ENCODE measurements at regions not wholly inside any gene's neighbourhood (a gene's known extent, or its start where the extent isn't known, plus 50 kb on each side); places are given as distances from the start of the nearest gene placed in this dataset.

DNA sequence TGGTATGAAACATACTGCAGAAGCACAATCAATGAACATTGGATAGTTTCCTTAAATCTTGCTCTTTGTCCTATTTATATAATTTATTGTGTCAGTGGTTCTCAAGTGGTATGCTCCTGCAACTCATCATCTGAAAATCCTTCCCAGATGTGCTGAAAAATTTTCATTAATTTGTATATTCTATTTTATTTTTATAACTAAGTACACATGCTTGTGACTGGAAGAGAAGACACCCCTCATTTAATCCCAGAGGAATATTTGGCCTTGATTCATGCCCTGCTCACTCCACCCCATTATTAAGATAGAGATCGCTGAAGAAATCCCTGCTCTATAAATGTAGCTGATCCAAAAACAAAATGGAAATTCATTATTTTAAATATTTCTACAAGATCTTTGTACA is 870.5 kb upstream of the CXADR start:
- Mint-ChIP-seq H3K4me3 (ENCODE audit: unreplicated experiment) (no peak overlapping the region), H3K36me3 (ENCODE audit: unreplicated experiment) (no peaks in the 10 kb centered on the region), H3K4me1 (ENCODE audit: low read depth, unreplicated experiment) (no peaks in the 10 kb centered on the region), H3K9me3 (ENCODE audit: unreplicated experiment) (no peaks in the 10 kb centered on the region), H3K27me3 (ENCODE audit: unreplicated experiment) (no peaks in the 10 kb centered on the region), H3K27ac (ENCODE audit: unreplicated experiment) (no peak overlapping the region)
- TF ChIP-seq, protein P1, sequence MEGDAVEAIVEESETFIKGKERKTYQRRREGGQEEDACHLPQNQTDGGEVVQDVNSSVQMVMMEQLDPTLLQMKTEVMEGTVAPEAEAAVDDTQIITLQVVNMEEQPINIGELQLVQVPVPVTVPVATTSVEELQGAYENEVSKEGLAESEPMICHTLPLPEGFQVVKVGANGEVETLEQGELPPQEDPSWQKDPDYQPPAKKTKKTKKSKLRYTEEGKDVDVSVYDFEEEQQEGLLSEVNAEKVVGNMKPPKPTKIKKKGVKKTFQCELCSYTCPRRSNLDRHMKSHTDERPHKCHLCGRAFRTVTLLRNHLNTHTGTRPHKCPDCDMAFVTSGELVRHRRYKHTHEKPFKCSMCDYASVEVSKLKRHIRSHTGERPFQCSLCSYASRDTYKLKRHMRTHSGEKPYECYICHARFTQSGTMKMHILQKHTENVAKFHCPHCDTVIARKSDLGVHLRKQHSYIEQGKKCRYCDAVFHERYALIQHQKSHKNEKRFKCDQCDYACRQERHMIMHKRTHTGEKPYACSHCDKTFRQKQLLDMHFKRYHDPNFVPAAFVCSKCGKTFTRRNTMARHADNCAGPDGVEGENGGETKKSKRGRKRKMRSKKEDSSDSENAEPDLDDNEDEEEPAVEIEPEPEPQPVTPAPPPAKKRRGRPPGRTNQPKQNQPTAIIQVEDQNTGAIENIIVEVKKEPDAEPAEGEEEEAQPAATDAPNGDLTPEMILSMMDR (IDR thresholded peaks at IDR 0.05; ENCODE audit: partially characterized antibody, unreplicated experiment): no peak
- no peak for DNase-seq

- Mint-ChIP-seq H3K27me3 (ENCODE audit: unreplicated experiment) (no peaks in the 10 kb centered on the region), H3K27ac (ENCODE audit: unreplicated experiment) (no peak overlapping the region), H3K9me3 (ENCODE audit: unreplicated experiment) (no peaks in the 10 kb centered on the region), H3K4me1 (ENCODE audit: low read depth, unreplicated experiment) (no peaks in the 10 kb centered on the region), H3K4me3 (ENCODE audit: unreplicated experiment) (no peak overlapping the region), H3K36me3 (ENCODE audit: unreplicated experiment) (no peaks in the 10 kb centered on the region)
- DNase-seq: no peak
- TF ChIP-seq, protein P1 (IDR thresholded peaks at IDR 0.05; ENCODE audit: partially characterized antibody, unreplicated experiment): no peak
Observed at GRCh38 chr21:16644685-16645084, 868.2 kb upstream of the CXADR start.

DNA sequence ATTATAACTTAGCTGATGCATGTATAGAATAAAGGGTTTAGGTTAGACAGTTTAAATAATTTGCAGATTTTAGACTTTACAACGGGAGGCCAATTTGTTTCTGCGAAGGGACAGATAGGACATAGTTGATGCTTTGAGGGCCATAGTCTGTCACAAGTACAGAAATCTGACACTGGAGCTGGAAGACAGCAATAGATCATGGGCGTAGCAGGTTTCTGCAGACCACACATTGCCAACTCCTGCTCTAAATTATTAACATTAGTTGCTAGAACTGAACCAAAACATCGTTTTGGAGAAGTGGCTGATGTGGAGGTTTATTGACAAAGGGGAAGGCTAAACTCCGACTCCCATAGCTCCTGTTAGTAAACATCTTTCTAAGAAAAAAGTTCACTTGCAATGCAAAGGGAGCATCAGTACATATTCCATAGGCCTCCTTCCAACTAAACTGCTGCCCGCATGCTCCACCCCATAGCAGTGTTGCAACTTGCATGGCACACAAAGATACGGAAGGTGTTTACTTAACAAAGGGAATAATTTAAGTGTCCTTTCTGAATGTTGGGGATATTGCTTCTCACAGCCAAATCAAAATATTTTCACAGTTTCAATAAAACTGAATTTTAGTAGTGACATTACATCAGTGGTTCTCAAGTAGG is 862.0 kb upstream of the CXADR start:
- Mint-ChIP-seq H3K4me1 (ENCODE audit: low read depth, unreplicated experiment) (peaks cover 4% of the 10 kb centered on the region), H3K4me3 (ENCODE audit: unreplicated experiment) (no peak overlapping the region), H3K9me3 (ENCODE audit: unreplicated experiment) (no peaks in the 10 kb centered on the region), H3K36me3 (ENCODE audit: unreplicated experiment) (no peaks in the 10 kb centered on the region), H3K27ac (ENCODE audit: unreplicated experiment) (no peak overlapping the region), H3K27me3 (ENCODE audit: unreplicated experiment) (no peaks in the 10 kb centered on the region)
- DNase-seq: no peak
- TF ChIP-seq, protein P1 (IDR thresholded peaks at IDR 0.05; ENCODE audit: partially characterized antibody, unreplicated experiment): no peak

DNA sequence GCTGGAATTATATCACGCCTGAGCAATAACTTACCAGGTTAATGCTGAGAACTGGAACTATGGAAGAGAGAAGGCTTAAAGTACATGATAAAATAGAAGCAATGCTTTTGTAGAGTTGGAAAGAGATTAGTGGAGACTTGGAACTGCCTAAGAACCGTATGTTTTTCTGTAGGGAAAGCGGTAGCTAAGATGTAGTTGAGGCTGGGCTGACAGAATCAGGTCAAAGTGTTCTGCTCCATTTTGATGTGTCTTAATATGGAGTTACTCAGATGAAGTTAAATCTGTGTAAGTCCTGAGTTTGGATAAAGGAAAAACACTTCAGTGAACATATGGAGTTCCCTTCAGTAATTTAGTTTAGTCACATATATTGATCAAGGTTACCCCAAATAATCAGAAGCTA is 860.9 kb upstream of the CXADR start:
- Mint-ChIP-seq H3K9me3 (ENCODE audit: unreplicated experiment) (no peaks in the 10 kb centered on the region), H3K4me3 (ENCODE audit: unreplicated experiment) (no peak overlapping the region), H3K36me3 (ENCODE audit: unreplicated experiment) (no peaks in the 10 kb centered on the region), H3K27me3 (ENCODE audit: unreplicated experiment) (no peaks in the 10 kb centered on the region), H3K27ac (ENCODE audit: unreplicated experiment) (no peak overlapping the region), H3K4me1 (ENCODE audit: low read depth, unreplicated experiment) (peaks cover 4% of the 10 kb centered on the region)
- TF ChIP-seq, protein P1 (IDR thresholded peaks at IDR 0.05; ENCODE audit: partially characterized antibody, unreplicated experiment): no peak
- DNase-seq: no peak

DNA sequence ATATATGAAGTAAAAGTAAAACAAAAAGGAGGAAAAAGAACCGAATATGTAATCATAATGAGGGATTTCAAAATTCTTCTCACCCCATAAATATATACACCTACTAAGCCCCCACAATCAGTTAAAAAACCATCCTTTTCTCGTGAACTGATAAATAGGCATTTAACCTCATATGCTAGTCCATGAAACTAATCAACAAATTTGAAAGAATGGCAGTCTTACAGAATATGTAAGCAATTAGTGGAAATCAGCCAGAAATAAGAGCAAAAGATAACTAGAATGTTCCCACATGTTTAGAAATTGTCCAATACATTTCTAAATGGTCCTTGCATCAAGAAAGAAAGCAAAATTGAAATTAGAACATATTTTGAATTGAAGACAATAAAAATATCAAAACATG is 849.4 kb upstream of the CXADR start:
- DNase-seq: no peak
- Mint-ChIP-seq H3K4me1 (ENCODE audit: low read depth, unreplicated experiment) (no peaks in the 10 kb centered on the region), H3K9me3 (ENCODE audit: unreplicated experiment) (no peaks in the 10 kb centered on the region), H3K4me3 (ENCODE audit: unreplicated experiment) (no peak overlapping the region), H3K36me3 (ENCODE audit: unreplicated experiment) (no peaks in the 10 kb centered on the region), H3K27me3 (ENCODE audit: unreplicated experiment) (no peaks in the 10 kb centered on the region), H3K27ac (ENCODE audit: unreplicated experiment) (no peak overlapping the region)
- TF ChIP-seq, protein P1 (IDR thresholded peaks at IDR 0.05; ENCODE audit: partially characterized antibody, unreplicated experiment): no peak

All from glutamatergic neuron (in vitro differentiated cells).